H1 (cell line): ENCODE measurements at regions not wholly inside any gene's neighbourhood (a gene's known extent, or its start where the extent isn't known, plus 50 kb on each side); places are given as distances from the start of the nearest gene placed in this dataset.

Experiments used
- CTCF ChIA-PET: fragments of 300-600 bp; sonication (Branson Sonifier 250); formaldehyde crosslinking; loops from one replicate; lab custom pipeline; 2021; ENCODE audit not compliant: partially characterized antibody; lab: Charles Lee
- POLR2A ChIA-PET: fragments of 300-600 bp; sonication (Branson Sonifier 250); formaldehyde crosslinking; loops from one replicate; lab custom pipeline; 2021; ENCODE audit warnings: inconsistent platforms; ENCODE audit not compliant: partially characterized antibody; lab: Charles Lee
- DNase-seq, 2 experiments: peaks; one replicate each; pipeline versions ENCODE4 v3.0.0 to v3.0.0-alpha.2; 2010 to 2022; ENCODE audit warnings: low spot score in 2 of 2, low read depth in 1 of 2, mixed read lengths in 1 of 2
- FAIRE-seq: peaks from 2 replicates; lab custom pipeline; 2011; peaks lifted over from hg19 to GRCh38; lab: Jason Lieb, UNC
- H2AFZ ChIP-seq: 2 replicates; pipeline ENCODE4 v1.8.1; 2012; ENCODE audit warnings: low read length, inconsistent platforms
- H2AK5ac ChIP-seq: 2 replicates; pipeline ENCODE4 v1.6.1; 2013; ENCODE audit warnings: low read depth, low read length
- H2BK120ac ChIP-seq: replicated peaks from 2 replicates; pipeline ENCODE3; 2013; ENCODE audit warnings: low read depth, low read length, inconsistent platforms
- H2BK12ac ChIP-seq: 2 replicates; pipeline ENCODE4 v1.6.1; 2013; ENCODE audit warnings: low read depth, low read length
- H2BK15ac ChIP-seq: 2 replicates; pipeline ENCODE4 v1.6.1; 2013; ENCODE audit warnings: low read length
- H2BK20ac ChIP-seq: 2 replicates; pipeline ENCODE4 v1.6.1; 2013; ENCODE audit warnings: low read length
- H2BK5ac ChIP-seq: 2 replicates; pipeline ENCODE4 v1.6.1; 2013; ENCODE audit warnings: low read depth, low read length
- H3K14ac ChIP-seq: 2 replicates; pipeline ENCODE4 v1.6.1; 2013; ENCODE audit warnings: inconsistent platforms; ENCODE audit not compliant: insufficient read length
- H3K18ac ChIP-seq: 2 replicates; pipeline ENCODE4 v1.6.1; 2013; ENCODE audit warnings: low read length; ENCODE audit errors: extremely low read depth
- H3K23ac ChIP-seq: 2 replicates; pipeline ENCODE4 v1.6.1; 2013; ENCODE audit warnings: inconsistent platforms; ENCODE audit not compliant: insufficient read length
- H3K23me2 ChIP-seq: 2 replicates; pipeline ENCODE4 v1.6.1; 2013; ENCODE audit warnings: low read depth, low read length
- H3K27ac ChIP-seq: 2 replicates; pipeline ENCODE4 v1.6.1; 2011; ENCODE audit warnings: low read depth, low read length, inconsistent platforms
- H3K27me3 ChIP-seq, 4 experiments: replicated peaks in 1 of 4; 1 replicate in 1 of 4; 2 replicates in 3 of 4; pipeline versions ENCODE4 v1.6.1 to v1.8.1; 2011 to 2013; ENCODE audit warnings: low read length in 3 of 4, mild to moderate bottlenecking in 3 of 4, inconsistent platforms in 2 of 4, mixed read lengths in 2 of 4, moderate library complexity in 1 of 4; ENCODE audit not compliant: control insufficient read depth in 3 of 4, insufficient read depth in 3 of 4; ENCODE audit errors: extremely low read depth in 1 of 4
- H3K36me3 ChIP-seq, 4 experiments: 2 replicates each; pipeline versions ENCODE4 v1.6.1 to v1.8.1; 2011 to 2013; ENCODE audit warnings: mild to moderate bottlenecking in 4 of 4, low read length in 3 of 4, moderate library complexity in 2 of 4, control low read depth in 1 of 4, inconsistent platforms in 1 of 4; ENCODE audit not compliant: insufficient read depth in 4 of 4, control insufficient read depth in 2 of 4
- H3K4ac ChIP-seq: replicated peaks from 2 replicates; pipeline ENCODE3; 2013; ENCODE audit warnings: low read length, low read depth, mixed read lengths, inconsistent platforms; ENCODE audit not compliant: insufficient read length
- H3K4me1 ChIP-seq, 4 experiments: replicated peaks in 1 of 4; 1 replicate in 1 of 4; 2 replicates in 3 of 4; pipeline versions ENCODE4 v1.6.1 to v1.8.1; 2011 to 2013; ENCODE audit warnings: low read length in 3 of 4, inconsistent platforms in 2 of 4, mixed read lengths in 1 of 4; ENCODE audit not compliant: insufficient read depth in 4 of 4, control insufficient read depth in 3 of 4
- H3K4me2 ChIP-seq, 2 experiments: 2 replicates each; pipeline versions ENCODE4 v1.6.1 to v1.8.1; 2011 to 2013; ENCODE audit warnings: low read depth in 2 of 2, low read length in 2 of 2, control low read depth in 1 of 2, inconsistent platforms in 1 of 2, mild to moderate bottlenecking in 1 of 2; ENCODE audit not compliant: insufficient read depth in 1 of 2
- H3K4me3 ChIP-seq, 4 experiments: fragments of 200-600, 300-600 bp in 1 of 4; sonication (generic), shearing (Covaris generic), sonication (Bioruptor Twin) in 1 of 4; 2 replicates each; pipeline versions ENCODE4 v1.5.1 to v1.8.1; 2011 to 2016; ENCODE audit warnings: low read length in 4 of 4, low read depth in 3 of 4, control low read depth in 2 of 4, inconsistent platforms in 2 of 4, mild to moderate bottlenecking in 2 of 4, mixed read lengths in 1 of 4, moderate library complexity in 1 of 4; ENCODE audit not compliant: insufficient read depth in 2 of 4; ENCODE audit errors: extremely low read depth in 1 of 4
- H3K56ac ChIP-seq: replicated peaks from 2 replicates; pipeline ENCODE3; 2013; ENCODE audit warnings: low read depth, mild to moderate bottlenecking, mixed read lengths, low read length, inconsistent platforms; ENCODE audit not compliant: insufficient read length
- H3K79me1 ChIP-seq: 2 replicates; pipeline ENCODE4 v1.6.1; 2013; ENCODE audit warnings: low read depth, low read length, control low read depth
- H3K79me2 ChIP-seq, 2 experiments: 2 replicates each; pipeline versions ENCODE4 v1.6.1 to v1.8.1; 2012 to 2013; ENCODE audit warnings: low read length in 2 of 2, mild to moderate bottlenecking in 2 of 2, inconsistent platforms in 1 of 2; ENCODE audit not compliant: insufficient read depth in 2 of 2, control insufficient read depth in 1 of 2
- H3K9ac ChIP-seq, 4 experiments: replicated peaks in 1 of 4; 1 replicate in 1 of 4; 2 replicates in 3 of 4; pipeline versions ENCODE4 v1.6.1 to v1.8.1; 2011 to 2013; ENCODE audit warnings: low read depth in 3 of 4, low read length in 3 of 4, control low read depth in 2 of 4, mild to moderate bottlenecking in 2 of 4, moderate library complexity in 2 of 4, inconsistent platforms in 1 of 4; ENCODE audit errors: extremely low read depth in 1 of 4
- H3K9me3 ChIP-seq, 2 experiments: 2 replicates each; pipeline versions ENCODE4 v1.6.1 to v1.8.1; 2012 to 2013; ENCODE audit warnings: mild to moderate bottlenecking in 2 of 2, moderate library complexity in 2 of 2, control low read depth in 1 of 2, inconsistent platforms in 1 of 2, low read depth in 1 of 2, low read length in 1 of 2, mixed read lengths in 1 of 2; ENCODE audit not compliant: insufficient read depth in 2 of 2
- H4K20me1 ChIP-seq, 2 experiments: replicated peaks in 1 of 2; 2 replicates each; pipeline versions ENCODE3 to v1.8.1; 2011 to 2013; ENCODE audit warnings: inconsistent platforms in 2 of 2, low read length in 2 of 2, mild to moderate bottlenecking in 1 of 2; ENCODE audit not compliant: insufficient read depth in 2 of 2, control insufficient read depth in 1 of 2
- H4K5ac ChIP-seq: 2 replicates; pipeline ENCODE4 v1.6.1; 2013; ENCODE audit warnings: low read length, low read depth, mixed read lengths, inconsistent platforms; ENCODE audit not compliant: insufficient read length
- H4K8ac ChIP-seq: 2 replicates; pipeline ENCODE4 v1.8.0; 2013; ENCODE audit warnings: mild to moderate bottlenecking, moderate library complexity, low read length, inconsistent platforms; ENCODE audit not compliant: insufficient read depth; ENCODE audit errors: extremely low read depth
- H4K91ac ChIP-seq: replicated peaks from 2 replicates; pipeline ENCODE3; 2013; ENCODE audit warnings: low read length, mixed read lengths, inconsistent platforms; ENCODE audit not compliant: insufficient read length
- CBX5 ChIP-seq: fragments of 300-800, 300-1000 bp; sonication (generic); IDR thresholded peaks from 2 replicates; pipeline ENCODE4 v1.7.1; 2016; ENCODE audit warnings: antibody characterized with exemption, low read length, low read depth
- CEBPB ChIP-seq: IDR thresholded peaks from 2 replicates; pipeline ENCODE4 v1.6.1; 2012; ENCODE audit warnings: low read depth, low read length
- CHD1 ChIP-seq: IDR thresholded peaks from 2 replicates; pipeline ENCODE4 v1.6.1; 2012; ENCODE audit warnings: low read depth, low read length, improper control_type of control experiment
- CHD2 ChIP-seq: IDR thresholded peaks from 2 replicates; pipeline ENCODE4 v1.6.1; 2012; ENCODE audit warnings: low read length, improper control_type of control experiment
- GABPA ChIP-seq: IDR thresholded peaks from 2 replicates; pipeline ENCODE4 v1.6.1; 2011; ENCODE audit warnings: mild to moderate bottlenecking, low read length, moderate library complexity, borderline replicate concordance; ENCODE audit not compliant: insufficient read depth
- HDAC6 ChIP-seq: IDR thresholded peaks from one replicate; pipeline ENCODE4 v1.7.1; 2012; ENCODE audit warnings: low read depth, mild to moderate bottlenecking, inconsistent platforms, low read length, moderate library complexity
- KDM4A ChIP-seq: IDR thresholded peaks from one replicate; pipeline ENCODE4 v1.7.1; 2012; ENCODE audit warnings: low read depth, mild to moderate bottlenecking, moderate library complexity, low read length, inconsistent platforms; ENCODE audit not compliant: severe bottlenecking
- RXRA ChIP-seq: IDR thresholded peaks from 2 replicates; pipeline ENCODE4 v1.6.1; 2011; ENCODE audit warnings: low read depth, mild to moderate bottlenecking, low read length, moderate library complexity; ENCODE audit not compliant: insufficient read depth
- TCF12 ChIP-seq: IDR thresholded peaks from 2 replicates; pipeline ENCODE4 v1.6.1; 2011; ENCODE audit warnings: low read depth, mild to moderate bottlenecking, low read length
- WGBS, 2 experiments: shearing (Covaris generic) in 1 of 2; methylation state at CpG; one replicate each; pipeline versions ENCODE4 v1.1.6 to v1.1.7; 2013 to 2015; ENCODE audit warnings: low lambda C conversion rate in 2 of 2, mixed read lengths in 2 of 2, inconsistent platforms in 1 of 2, low coverage in 1 of 2, missing lambda C conversion rate in 1 of 2; ENCODE audit not compliant: insufficient replicate concordance in 2 of 2, insufficient coverage in 1 of 2, insufficient read length in 1 of 2; ENCODE audit errors: extremely low coverage in 1 of 2, missing lambda C conversion rate in 1 of 2; 5-methylcytosine and 5-hydroxymethylcytosine counted together
- TF ChIP-seq, protein P1 (sequence below): IDR thresholded peaks from 2 replicates; pipeline ENCODE4 v1.6.1; 2012; ENCODE audit warnings: inconsistent platforms
- TF ChIP-seq, protein P2 (sequence below), 3 experiments: IDR thresholded peaks; 1 replicate in 2 of 3; 2 replicates in 1 of 3; pipeline versions ENCODE4 v1.5.1 to v1.6.1; 2011; ENCODE audit warnings: low read length in 3 of 3, mild to moderate bottlenecking in 3 of 3, inconsistent platforms in 2 of 3, low read depth in 1 of 3, moderate library complexity in 1 of 3; ENCODE audit not compliant: insufficient read depth in 1 of 3; ENCODE audit errors: control extremely low read depth in 1 of 3

GRCh38 chr1:194068446-194069167, 882.2 kb upstream of the B3GALT2 start:
- Histone ChIP-seq H3K79me2 (no peaks in the 10 kb centered on the region), H3K18ac (no peak overlapping the region), H4K91ac (no peak overlapping the region), H3K4me1 (no peaks in the 10 kb centered on the region), H3K9me3 (no peaks in the 10 kb centered on the region), H2BK12ac (no peak overlapping the region), H2AFZ (no peak overlapping the region), H3K14ac (no peak overlapping the region), H2BK5ac (no peak overlapping the region), H2AK5ac (no peak overlapping the region), H3K56ac (no peak overlapping the region), H3K23me2 (no peaks in the 10 kb centered on the region), H2BK20ac (no peak overlapping the region), H4K20me1 (no peaks in the 10 kb centered on the region), H3K4me3 (no peak overlapping the region), H3K27me3 (no peaks in the 10 kb centered on the region), H3K4ac (no peak overlapping the region), H3K79me1 (no peaks in the 10 kb centered on the region), H3K9ac (no peak overlapping the region), H2BK15ac (no peak overlapping the region), H3K23ac (no peak overlapping the region), H3K27ac (no peak overlapping the region), H4K5ac (no peak overlapping the region), H3K4me2 (no peak overlapping the region), H3K36me3 (no peaks in the 10 kb centered on the region), H4K8ac (no peak overlapping the region), H2BK120ac (no peak overlapping the region)
- DNase-seq: no peak
- ChIA-PET CTCF (interaction anchor here (0.6 kb wide), 2 partner anchors 10 to 623 kb away, joined by 3 read pairs; no protein-coding TSS in a partner anchor), POLR2A (no interaction called here)
- FAIRE-seq: no peak
- WGBS, 2 experiments: 90% methylated on average over 5 of the region's 5 CpGs; no CpG with 5 or more reads in 1 of the 2 experiments
- no peak for TF ChIP-seq HDAC6
- TF ChIP-seq CHD1: no peak
- TF ChIP-seq CEBPB: no peak
- no peak for TF ChIP-seq GABPA
- TF ChIP-seq, protein P1, sequence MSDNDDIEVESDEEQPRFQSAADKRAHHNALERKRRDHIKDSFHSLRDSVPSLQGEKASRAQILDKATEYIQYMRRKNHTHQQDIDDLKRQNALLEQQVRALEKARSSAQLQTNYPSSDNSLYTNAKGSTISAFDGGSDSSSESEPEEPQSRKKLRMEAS: no peak
- no peak for TF ChIP-seq KDM4A
- TF ChIP-seq CHD2: no peak
- no peak for TF ChIP-seq RXRA
- no peak for TF ChIP-seq TCF12
- TF ChIP-seq CBX5: no peak
- TF ChIP-seq, protein P2, sequence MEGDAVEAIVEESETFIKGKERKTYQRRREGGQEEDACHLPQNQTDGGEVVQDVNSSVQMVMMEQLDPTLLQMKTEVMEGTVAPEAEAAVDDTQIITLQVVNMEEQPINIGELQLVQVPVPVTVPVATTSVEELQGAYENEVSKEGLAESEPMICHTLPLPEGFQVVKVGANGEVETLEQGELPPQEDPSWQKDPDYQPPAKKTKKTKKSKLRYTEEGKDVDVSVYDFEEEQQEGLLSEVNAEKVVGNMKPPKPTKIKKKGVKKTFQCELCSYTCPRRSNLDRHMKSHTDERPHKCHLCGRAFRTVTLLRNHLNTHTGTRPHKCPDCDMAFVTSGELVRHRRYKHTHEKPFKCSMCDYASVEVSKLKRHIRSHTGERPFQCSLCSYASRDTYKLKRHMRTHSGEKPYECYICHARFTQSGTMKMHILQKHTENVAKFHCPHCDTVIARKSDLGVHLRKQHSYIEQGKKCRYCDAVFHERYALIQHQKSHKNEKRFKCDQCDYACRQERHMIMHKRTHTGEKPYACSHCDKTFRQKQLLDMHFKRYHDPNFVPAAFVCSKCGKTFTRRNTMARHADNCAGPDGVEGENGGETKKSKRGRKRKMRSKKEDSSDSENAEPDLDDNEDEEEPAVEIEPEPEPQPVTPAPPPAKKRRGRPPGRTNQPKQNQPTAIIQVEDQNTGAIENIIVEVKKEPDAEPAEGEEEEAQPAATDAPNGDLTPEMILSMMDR (IDR thresholded peaks at IDR 0.05; ENCODE audit: control extremely low read depth in 1 of 3, insufficient read depth in 1 of 3, low read depth in 1 of 3, low read length in 3 of 3): no peak
